CD4-positive, alpha-beta T cell (primary cell): ENCODE measurements at regions not wholly inside any gene's neighbourhood (a gene's known extent, or its start where the extent isn't known, plus 50 kb on each side); places are given as distances from the start of the nearest gene placed in this dataset.

Source experiments
- ATAC-seq: fragments of 200-7000 bp; cut with Tn5 transposase; one replicate; pipeline ENCODE4 v1.10.0; 2022; ENCODE audit warnings: mild to moderate bottlenecking; ENCODE audit not compliant: poor library complexity
- CTCF ChIA-PET: fragments of 350-600 bp; sonication (Branson Sonifier 250); formaldehyde crosslinking; loops from one replicate; lab custom pipeline; 2021; ENCODE audit warnings: antibody characterized with exemption, inconsistent platforms; lab: Charles Lee
- POLR2A ChIA-PET: fragments of 350-600 bp; sonication (Branson Sonifier 250); formaldehyde crosslinking; loops from one replicate; lab custom pipeline; 2021; ENCODE audit warnings: antibody characterized with exemption, inconsistent platforms; lab: Charles Lee
- DNase-seq, 14 experiments: peaks; one replicate each; pipeline ENCODE4 v3.0.0-alpha.2; 2013 to 2020; ENCODE audit warnings: mixed read lengths in 2 of 14
- H3K27ac ChIP-seq, 2 donors: one replicate each; pipeline versions ENCODE4 v1.5.1 to v1.7.0; 2013; ENCODE audit warnings: low read length in 2 of 2, low read depth in 1 of 2, mild to moderate bottlenecking in 1 of 2
- H3K27me3 ChIP-seq, 2 experiments: 1 replicate in 1 of 2; 2 replicates in 1 of 2; pipeline versions ENCODE4 v1.6.1 to v1.7.0; 2013; ENCODE audit warnings: low read length in 2 of 2, control low read depth in 1 of 2, mild to moderate bottlenecking in 1 of 2, moderate library complexity in 1 of 2; ENCODE audit not compliant: insufficient read depth in 2 of 2, control insufficient read depth in 1 of 2
- H3K36me3 ChIP-seq: one replicate; pipeline ENCODE4 v1.6.1; 2013; ENCODE audit warnings: low read length, control low read depth; ENCODE audit not compliant: insufficient read depth
- H3K4me1 ChIP-seq: one replicate; pipeline ENCODE4 v1.6.1; 2013; ENCODE audit warnings: low read length, control low read depth; ENCODE audit not compliant: insufficient read depth
- H3K4me3 ChIP-seq: one replicate; pipeline ENCODE4 v1.5.1; 2013; ENCODE audit warnings: mild to moderate bottlenecking, low read length, moderate library complexity
- H3K9me3 ChIP-seq, 2 experiments: 1 replicate in 1 of 2; 2 replicates in 1 of 2; pipeline versions ENCODE4 v1.6.1 to v1.7.0; 2013; ENCODE audit warnings: low read length in 2 of 2, mild to moderate bottlenecking in 2 of 2, control low read depth in 1 of 2, moderate library complexity in 1 of 2; ENCODE audit not compliant: control insufficient read depth in 1 of 2, insufficient read depth in 1 of 2
- H3K27ac Mint-ChIP-seq: one replicate; pipeline ENCODE4 v1.8.0; 2020; ENCODE audit warnings: mixed read lengths
- H3K27me3 Mint-ChIP-seq: one replicate; pipeline ENCODE4 v1.8.0; 2021; ENCODE audit warnings: mixed read lengths
- H3K36me3 Mint-ChIP-seq: one replicate; pipeline ENCODE4 v1.8.0; 2021; ENCODE audit warnings: low read depth, mixed read lengths
- H3K4me1 Mint-ChIP-seq: one replicate; pipeline ENCODE4 v1.8.0; 2021; ENCODE audit warnings: low read depth, mixed read lengths
- H3K4me3 Mint-ChIP-seq: one replicate; pipeline ENCODE4 v1.8.0; 2020; ENCODE audit warnings: mild to moderate bottlenecking, mixed read lengths
- H3K9me3 Mint-ChIP-seq: one replicate; pipeline ENCODE4 v1.8.0; 2020; ENCODE audit warnings: mixed read lengths
- CTCF ChIP-seq: fragments of 200-600 bp; IDR thresholded peaks from one replicate; pipeline ENCODE4 v1.8.0; 2022; ENCODE audit warnings: antibody characterized with exemption, mild to moderate bottlenecking
- intact Hi-C, 2 experiments: fragments of 100-400 bp; cut with DNase I in 1 of 2; cut with micrococcal nuclease in 1 of 2; formaldehyde crosslinking; loops; one replicate each; pipeline versions ENCODE4 v1.15.1 to v1.9.0; 2023 to 2025; cut with DNase I, micrococcal nuclease

- H3K9me3 ChIP-seq: peaks cover 0 to 8% of the 10 kb centered on the region in 2 experiments
- DNase-seq (peak in 2 of 14 experiments; percentile 4 to 6), ATAC-seq (no peak)
- intact Hi-C loops: no loop called here
- POLR2A ChIA-PET: no interaction called here
- H3K4me1 ChIP-seq: no peaks in the 10 kb centered on the region
- CTCF ChIA-PET: no interaction called here
- Mint-ChIP-seq H3K9me3 (peaks cover 7% of the 10 kb centered on the region), H3K27me3 (no peaks in the 10 kb centered on the region), H3K27ac (no peak overlapping the region), H3K4me3 (no peak overlapping the region), H3K36me3 (no peaks in the 10 kb centered on the region), H3K4me1 (no peaks in the 10 kb centered on the region)
- H3K36me3 ChIP-seq: no peaks in the 10 kb centered on the region
- no peak overlapping the region for H3K4me3 ChIP-seq
- no peaks in the 10 kb centered on the region for H3K27me3 ChIP-seq
- peak; percentile 20 for TF ChIP-seq CTCF
- no peak overlapping the region for H3K27ac ChIP-seq
Measured at GRCh38 chr5:12023614-12024241, 119.5 kb upstream of the CTNND2 start.

- intact Hi-C loops: no loop called here
- ATAC-seq (no peak), DNase-seq (no peak)
- no peaks in the 10 kb centered on the region for H3K27me3 ChIP-seq
- no peaks in the 10 kb centered on the region for H3K36me3 ChIP-seq
- Mint-ChIP-seq H3K4me3 (no peak overlapping the region), H3K9me3 (no peaks in the 10 kb centered on the region), H3K36me3 (no peaks in the 10 kb centered on the region), H3K27me3 (no peaks in the 10 kb centered on the region), H3K27ac (no peak overlapping the region), H3K4me1 (no peaks in the 10 kb centered on the region)
- CTCF ChIA-PET: no interaction called here
- POLR2A ChIA-PET: no interaction called here
- no peak overlapping the region for H3K4me3 ChIP-seq
- H3K27ac ChIP-seq: no peak overlapping the region
- no peaks in the 10 kb centered on the region for H3K4me1 ChIP-seq
- peaks cover 0 to 1% of the 10 kb centered on the region in 2 experiments for H3K9me3 ChIP-seq
- TF ChIP-seq CTCF: no peak
Measured at GRCh38 chr5:12022444-12022843, 118.2 kb upstream of the CTNND2 start.

- H3K36me3 Mint-ChIP-seq: no peaks in the 10 kb centered on the region
- no peak for ATAC-seq
- H3K27me3 Mint-ChIP-seq: no peaks in the 10 kb centered on the region
- no peak for DNase-seq
- H3K4me3 ChIP-seq: no peak overlapping the region
- intact Hi-C loops: no loop called here
- no peak overlapping the region for H3K27ac ChIP-seq
- no peaks in the 10 kb centered on the region for H3K27me3 ChIP-seq
- ChIA-PET CTCF (interaction anchor here (1.0 kb wide), 1 partner anchor 8 kb away, joined by 3 read pairs; no protein-coding TSS in a partner anchor), POLR2A (no interaction called here)
- H3K9me3 Mint-ChIP-seq: no peaks in the 10 kb centered on the region
- no peaks in the 10 kb centered on the region for H3K36me3 ChIP-seq
- no peaks in the 10 kb centered on the region for H3K4me1 Mint-ChIP-seq
- H3K27ac Mint-ChIP-seq: no peak overlapping the region
- H3K9me3 ChIP-seq: peaks cover 0 to 7% of the 10 kb centered on the region in 2 experiments
- no peaks in the 10 kb centered on the region for H3K4me1 ChIP-seq
- H3K4me3 Mint-ChIP-seq: no peak overlapping the region
- no peak for TF ChIP-seq CTCF
Measured at GRCh38 chr5:12019306-12019705, 115.1 kb upstream of the CTNND2 start.
